Mesenchymal stem cell (in vitro differentiated cells and primary cell): ENCODE measurements at regions not wholly inside any gene's neighbourhood (a gene's known extent, or its start where the extent isn't known, plus 50 kb on each side); places are given as distances from the start of the nearest gene placed in this dataset.

Experiments used
- DNase-seq: peaks from one replicate; pipeline ENCODE4 v3.0.0-alpha.2; 2013
- H2AFZ ChIP-seq: one replicate; pipeline ENCODE4 v1.6.1; 2013; ENCODE audit warnings: low read depth, mild to moderate bottlenecking, control low read depth, inconsistent platforms, low read length, moderate library complexity
- H2AK5ac ChIP-seq: 2 replicates; pipeline ENCODE4 v1.6.1; 2013; ENCODE audit warnings: low read length, moderate library complexity, mild to moderate bottlenecking, inconsistent platforms; ENCODE audit not compliant: severe bottlenecking
- H2BK120ac ChIP-seq: one replicate; pipeline ENCODE4 v1.6.1; 2013; ENCODE audit warnings: low read depth, mild to moderate bottlenecking, inconsistent platforms, low read length, moderate library complexity
- H2BK12ac ChIP-seq, 2 experiments: one replicate each; pipeline ENCODE4 v1.6.1; 2013; ENCODE audit warnings: inconsistent platforms in 2 of 2, low read length in 2 of 2, mild to moderate bottlenecking in 2 of 2, moderate library complexity in 2 of 2, control low read depth in 1 of 2
- H2BK15ac ChIP-seq: one replicate; pipeline ENCODE4 v1.6.1; 2013; ENCODE audit warnings: mild to moderate bottlenecking, low read depth, inconsistent platforms; ENCODE audit not compliant: poor library complexity, severe bottlenecking
- H2BK5ac ChIP-seq: 2 replicates; pipeline ENCODE4 v1.6.1; 2013; ENCODE audit warnings: low read depth, mild to moderate bottlenecking, low read length, control low read depth, inconsistent platforms; ENCODE audit not compliant: poor library complexity, severe bottlenecking
- H3K14ac ChIP-seq, 2 experiments: one replicate each; pipeline ENCODE4 v1.6.1; 2013; ENCODE audit warnings: inconsistent platforms in 2 of 2, low read length in 2 of 2, control low read depth in 1 of 2, mild to moderate bottlenecking in 1 of 2, moderate library complexity in 1 of 2
- H3K18ac ChIP-seq, 2 experiments: one replicate each; pipeline ENCODE4 v1.6.1; 2013; ENCODE audit warnings: inconsistent platforms in 2 of 2, low read length in 2 of 2, control low read depth in 1 of 2, low read depth in 1 of 2, mild to moderate bottlenecking in 1 of 2
- H3K23ac ChIP-seq, 2 experiments: one replicate each; pipeline ENCODE4 v1.6.1; 2013; ENCODE audit warnings: inconsistent platforms in 2 of 2, low read length in 2 of 2, mild to moderate bottlenecking in 2 of 2, moderate library complexity in 2 of 2, control low read depth in 1 of 2
- H3K27ac ChIP-seq: 2 replicates; pipeline ENCODE4 v1.5.1; 2013; ENCODE audit warnings: mild to moderate bottlenecking, moderate library complexity, low read length, control low read depth, inconsistent platforms; ENCODE audit not compliant: poor library complexity, severe bottlenecking
- H3K27me3 ChIP-seq, 2 experiments: 2 replicates each; pipeline versions ENCODE4 v1.6.1 to v1.7.0; 2013; ENCODE audit warnings: low read length in 2 of 2, mild to moderate bottlenecking in 2 of 2, moderate library complexity in 2 of 2, control low read depth in 1 of 2, inconsistent platforms in 1 of 2; ENCODE audit not compliant: control insufficient read depth in 1 of 2, insufficient read depth in 1 of 2
- H3K36me3 ChIP-seq, 2 experiments: 2 replicates each; pipeline versions ENCODE4 v1.6.1 to v1.7.0; 2013; ENCODE audit warnings: low read length in 2 of 2, control low read depth in 1 of 2, inconsistent platforms in 1 of 2, low read depth in 1 of 2, mild to moderate bottlenecking in 1 of 2; ENCODE audit not compliant: insufficient read depth in 2 of 2, control insufficient read depth in 1 of 2
- H3K4ac ChIP-seq, 2 experiments: one replicate each; pipeline ENCODE4 v1.6.1; 2013; ENCODE audit warnings: inconsistent platforms in 2 of 2, low read length in 2 of 2, mild to moderate bottlenecking in 2 of 2, moderate library complexity in 2 of 2, control low read depth in 1 of 2, low read depth in 1 of 2
- H3K4me1 ChIP-seq: 2 replicates; pipeline ENCODE4 v1.6.1; 2013; ENCODE audit warnings: low read depth, low read length, control low read depth; ENCODE audit not compliant: control insufficient read depth, insufficient read depth
- H3K4me2 ChIP-seq: 2 replicates; pipeline ENCODE4 v1.6.1; 2013; ENCODE audit warnings: low read length, mild to moderate bottlenecking, inconsistent platforms; ENCODE audit not compliant: poor library complexity, severe bottlenecking
- H3K4me3 ChIP-seq, 2 experiments: 2 replicates each; pipeline versions ENCODE4 v1.5.1 to v1.7.0; 2013; ENCODE audit warnings: low read length in 2 of 2, mild to moderate bottlenecking in 2 of 2, control low read depth in 1 of 2, low read depth in 1 of 2; ENCODE audit not compliant: insufficient read depth in 1 of 2
- H3K79me1 ChIP-seq: replicated peaks from 2 replicates; pipeline ENCODE4 v1.6.1; 2013; ENCODE audit warnings: mild to moderate bottlenecking, control low read depth, low read length, inconsistent platforms; ENCODE audit not compliant: poor library complexity, severe bottlenecking
- H3K9ac ChIP-seq: 2 replicates; pipeline ENCODE4 v1.7.0; 2013; ENCODE audit warnings: mild to moderate bottlenecking, low read length, moderate library complexity
- H3K9me3 ChIP-seq: 2 replicates; pipeline ENCODE4 v1.7.0; 2013; ENCODE audit warnings: mild to moderate bottlenecking, low read length; ENCODE audit not compliant: control insufficient read depth
- H4K8ac ChIP-seq: one replicate; pipeline ENCODE4 v1.6.1; 2013; ENCODE audit warnings: inconsistent platforms, mild to moderate bottlenecking, low read length, moderate library complexity
- H4K91ac ChIP-seq: one replicate; pipeline ENCODE4 v1.6.1; 2013; ENCODE audit warnings: mild to moderate bottlenecking, low read length, inconsistent platforms
- WGBS: methylation state at CpG from one replicate; pipeline ENCODE4 v1.1.7; 2013; ENCODE audit warnings: mixed read lengths; 5-methylcytosine and 5-hydroxymethylcytosine counted together

DNA sequence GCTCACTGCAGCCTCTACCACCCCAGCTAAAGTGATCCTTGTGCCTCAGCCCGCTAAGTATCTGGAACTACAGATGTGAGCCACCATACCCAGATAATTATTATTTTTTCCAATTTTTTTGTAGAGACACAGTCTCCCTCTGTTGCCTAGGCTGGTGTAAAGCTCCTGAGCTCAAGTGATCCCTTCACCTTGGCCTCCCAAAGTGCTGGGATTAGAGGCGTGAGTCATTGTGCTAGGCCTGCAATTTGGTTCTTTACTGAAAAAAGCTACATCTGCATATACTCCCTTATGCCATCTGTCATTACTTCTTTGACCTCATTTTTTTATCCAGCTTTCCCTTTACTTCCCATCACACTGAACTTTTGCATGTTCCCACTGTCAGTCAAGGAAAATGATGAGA is 2012.4 kb upstream of the IGFBP7 start:
- WGBS, result 75% methylated on average over 1 of the region's 2 CpGs

GRCh38 chr4:59126159-59126558 is 2016.0 kb upstream of the IGFBP7 start:
- Histone ChIP-seq H3K4me2 (no peak overlapping the region), H2BK5ac (no peak overlapping the region), H3K23ac (no peak overlapping the region), H3K4ac (no peak overlapping the region), H3K36me3 (no peaks in the 10 kb centered on the region), H2AK5ac (no peak overlapping the region), H3K79me1 (no peaks in the 10 kb centered on the region), H2AFZ (no peak overlapping the region), H3K9me3 (peaks cover 5% of the 10 kb centered on the region), H2BK12ac (no peak overlapping the region), H2BK15ac (no peak overlapping the region), H3K27ac (no peak overlapping the region), H2BK120ac (no peak overlapping the region), H3K18ac (no peak overlapping the region), H3K4me3 (no peak overlapping the region), H3K9ac (no peak overlapping the region), H4K8ac (no peak overlapping the region), H3K14ac (no peak overlapping the region), H3K27me3 (no peaks in the 10 kb centered on the region), H3K4me1 (no peaks in the 10 kb centered on the region), H4K91ac (no peak overlapping the region)
- 96% methylated on average over 3 of the region's 4 CpGs for WGBS
- DNase-seq, result no peak

More for the DNA sequence above, 2012.4 kb upstream of the IGFBP7 start:
- no peaks in the 10 kb centered on the region for H3K36me3 ChIP-seq
- no peak overlapping the region for H3K14ac ChIP-seq
- H3K79me1 ChIP-seq, result no peaks in the 10 kb centered on the region
- no peak overlapping the region for H2BK5ac ChIP-seq
- H3K9ac ChIP-seq, result no peak overlapping the region
- no peak overlapping the region for H4K91ac ChIP-seq
- no peak overlapping the region for H3K27ac ChIP-seq
- H3K23ac ChIP-seq, result no peak overlapping the region
- no peak overlapping the region for H3K4me2 ChIP-seq
- H2AK5ac ChIP-seq, result no peak overlapping the region
- H3K4ac ChIP-seq, result no peak overlapping the region
- no peak overlapping the region for H3K18ac ChIP-seq
- H2BK12ac ChIP-seq, result no peak overlapping the region
- no peaks in the 10 kb centered on the region for H3K27me3 ChIP-seq
- H3K4me3 ChIP-seq, result no peak overlapping the region
- H2BK120ac ChIP-seq, result no peak overlapping the region
- no peak overlapping the region for H4K8ac ChIP-seq
- H2AFZ ChIP-seq, result no peak overlapping the region
- peak; percentile 3 for DNase-seq
- H2BK15ac ChIP-seq, result no peak overlapping the region
- H3K9me3 ChIP-seq, result peaks cover 5% of the 10 kb centered on the region
- no peaks in the 10 kb centered on the region for H3K4me1 ChIP-seq

DNA sequence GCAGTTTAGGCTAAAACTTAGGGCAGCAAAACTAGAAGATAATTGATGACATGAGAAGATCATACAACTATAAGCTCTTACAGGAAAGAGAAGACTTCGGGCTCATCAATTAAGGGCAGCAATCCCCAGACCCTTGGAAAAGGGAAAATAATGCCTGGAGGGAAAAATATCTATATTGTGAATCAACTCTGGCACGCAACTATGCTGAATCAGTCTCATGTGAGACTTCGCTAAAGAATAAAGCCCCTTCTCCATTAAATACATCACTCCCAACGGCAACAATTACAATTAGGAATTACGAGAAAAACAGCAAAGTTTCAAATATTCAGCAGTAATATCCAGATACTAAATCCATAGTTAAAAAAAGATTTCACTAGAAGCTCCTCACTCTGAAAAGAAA is 2016.8 kb upstream of the IGFBP7 start:
- H4K91ac ChIP-seq, result no peak overlapping the region
- H3K18ac ChIP-seq, result no peak overlapping the region
- H2AK5ac ChIP-seq, result no peak overlapping the region
- no peak overlapping the region for H2BK120ac ChIP-seq
- WGBS, result 92% methylated on average over 4 of the region's 5 CpGs
- no peak for DNase-seq
- H3K4me2 ChIP-seq, result no peak overlapping the region
- H3K27me3 ChIP-seq, result no peaks in the 10 kb centered on the region
- H3K36me3 ChIP-seq, result no peaks in the 10 kb centered on the region
- H3K4ac ChIP-seq, result no peak overlapping the region
- no peaks in the 10 kb centered on the region for H3K79me1 ChIP-seq
- peaks cover 5% of the 10 kb centered on the region for H3K9me3 ChIP-seq
- no peak overlapping the region for H4K8ac ChIP-seq
- H2BK15ac ChIP-seq, result no peak overlapping the region
- H2BK5ac ChIP-seq, result no peak overlapping the region
- H3K9ac ChIP-seq, result no peak overlapping the region
- no peak overlapping the region for H3K27ac ChIP-seq
- H3K4me3 ChIP-seq, result no peak overlapping the region
- H2BK12ac ChIP-seq, result no peak overlapping the region
- H3K4me1 ChIP-seq, result no peaks in the 10 kb centered on the region
- H3K14ac ChIP-seq, result no peak overlapping the region
- no peak overlapping the region for H2AFZ ChIP-seq
- H3K23ac ChIP-seq, result no peak overlapping the region

DNA sequence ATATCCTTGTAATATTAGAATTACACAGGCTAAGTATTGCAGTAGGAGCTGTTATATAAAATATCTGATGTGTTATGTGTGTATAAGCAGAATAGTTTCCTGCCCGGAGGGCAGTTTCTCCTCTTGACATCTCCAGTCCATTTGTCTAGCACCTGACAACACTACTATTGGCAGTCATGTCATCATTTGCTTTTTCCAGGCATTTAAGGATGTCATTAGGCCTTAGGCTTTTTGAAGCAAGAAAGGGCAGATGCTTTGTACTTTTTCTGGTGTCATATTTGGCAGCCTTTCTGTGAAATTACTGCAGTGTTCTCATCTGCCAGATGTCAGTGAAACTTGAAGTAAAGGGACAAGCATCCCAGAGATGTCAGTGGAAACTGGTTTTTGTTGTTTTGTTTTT is 2017.6 kb upstream of the IGFBP7 start:
- H2BK120ac ChIP-seq, result no peak overlapping the region
- no peak overlapping the region for H2AK5ac ChIP-seq
- H3K4me2 ChIP-seq, result no peak overlapping the region
- H3K79me1 ChIP-seq, result no peaks in the 10 kb centered on the region
- H2BK5ac ChIP-seq, result no peak overlapping the region
- H4K91ac ChIP-seq, result no peak overlapping the region
- H2BK15ac ChIP-seq, result no peak overlapping the region
- no peak overlapping the region for H3K4ac ChIP-seq
- H3K18ac ChIP-seq, result no peak overlapping the region
- no peak overlapping the region for H2AFZ ChIP-seq
- no peak overlapping the region for H3K23ac ChIP-seq
- no peak overlapping the region for H3K9ac ChIP-seq
- no peaks in the 10 kb centered on the region for H3K27me3 ChIP-seq
- H3K4me3 ChIP-seq, result no peak overlapping the region
- no peaks in the 10 kb centered on the region for H3K36me3 ChIP-seq
- H3K27ac ChIP-seq, result no peak overlapping the region
- no peak overlapping the region for H3K14ac ChIP-seq
- no peak overlapping the region for H4K8ac ChIP-seq
- no peak overlapping the region for H2BK12ac ChIP-seq
- no CpG with 5 or more reads among the region's 1 CpG for WGBS
- H3K4me1 ChIP-seq, result no peaks in the 10 kb centered on the region
- DNase-seq, result no peak
- H3K9me3 ChIP-seq, result peaks cover 5% of the 10 kb centered on the region
